ENCODE measurements at regions not wholly inside any gene's neighbourhood (a gene's known extent, or its start where the extent isn't known, plus 50 kb on each side); places are given as distances from the start of the nearest gene placed in this dataset.

GRCh38 chr5:142491270-142491669 is 166.4 kb upstream of the SPRY4 start:
- TF ChIP-seq, protein P1, sequence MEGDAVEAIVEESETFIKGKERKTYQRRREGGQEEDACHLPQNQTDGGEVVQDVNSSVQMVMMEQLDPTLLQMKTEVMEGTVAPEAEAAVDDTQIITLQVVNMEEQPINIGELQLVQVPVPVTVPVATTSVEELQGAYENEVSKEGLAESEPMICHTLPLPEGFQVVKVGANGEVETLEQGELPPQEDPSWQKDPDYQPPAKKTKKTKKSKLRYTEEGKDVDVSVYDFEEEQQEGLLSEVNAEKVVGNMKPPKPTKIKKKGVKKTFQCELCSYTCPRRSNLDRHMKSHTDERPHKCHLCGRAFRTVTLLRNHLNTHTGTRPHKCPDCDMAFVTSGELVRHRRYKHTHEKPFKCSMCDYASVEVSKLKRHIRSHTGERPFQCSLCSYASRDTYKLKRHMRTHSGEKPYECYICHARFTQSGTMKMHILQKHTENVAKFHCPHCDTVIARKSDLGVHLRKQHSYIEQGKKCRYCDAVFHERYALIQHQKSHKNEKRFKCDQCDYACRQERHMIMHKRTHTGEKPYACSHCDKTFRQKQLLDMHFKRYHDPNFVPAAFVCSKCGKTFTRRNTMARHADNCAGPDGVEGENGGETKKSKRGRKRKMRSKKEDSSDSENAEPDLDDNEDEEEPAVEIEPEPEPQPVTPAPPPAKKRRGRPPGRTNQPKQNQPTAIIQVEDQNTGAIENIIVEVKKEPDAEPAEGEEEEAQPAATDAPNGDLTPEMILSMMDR (conservative IDR thresholded peaks at IDR 0.05; ENCODE audit: low read depth in 2 of 2) = no peak
- TF ChIP-seq EZH2 (IDR thresholded peaks at IDR 0.05; ENCODE audit: low read depth, unreplicated experiment) (no peak), JUNB (IDR thresholded peaks at IDR 0.05; ENCODE audit: unreplicated experiment) (no peak), POLR2AphosphoS5 (IDR thresholded peaks at IDR 0.05; ENCODE audit: low read depth) (no peak), REST (IDR thresholded peaks at IDR 0.05; ENCODE audit: unreplicated experiment) (no peak), CREB1 (CRISPR knock-in tag; IDR thresholded peaks at IDR 0.05; ENCODE audit: low read depth) (no peak), EZH2phosphoT487 (IDR thresholded peaks at IDR 0.05; ENCODE audit: unreplicated experiment) (no peak), ZNF462 (CRISPR knock-in tag; IDR thresholded peaks at IDR 0.05) (no peak), ZNF114 (CRISPR knock-in tag; IDR thresholded peaks at IDR 0.05) (no peak), STAT1 (IDR thresholded peaks at IDR 0.05; ENCODE audit: unreplicated experiment) (no peak)
